PFSK-1 (cell line): ENCODE measurements at regions not wholly inside any gene's neighbourhood (a gene's known extent, or its start where the extent isn't known, plus 50 kb on each side); places are given as distances from the start of the nearest gene placed in this dataset.

ENCODE experiments used
- FOXP2 ChIP-seq: optimal IDR thresholded peaks from 2 replicates; pipeline ENCODE3; 2011; ENCODE audit warnings: borderline replicate concordance, control low read depth, inconsistent platforms; ENCODE audit not compliant: insufficient read depth; ENCODE audit errors: extremely low read length, extremely low read depth
- POLR2AphosphoS5 ChIP-seq: IDR thresholded peaks from 2 replicates; pipeline ENCODE4 v1.6.1; 2012; ENCODE audit warnings: low read depth, mild to moderate bottlenecking, control low read depth, low read length, moderate library complexity
- REST ChIP-seq, 2 experiments: IDR thresholded peaks; 2 replicates each; pipeline versions ENCODE4 v1.6.1 to v1.8.0; 2011 to 2012; ENCODE audit warnings: low read depth in 2 of 2, low read length in 2 of 2, control low read depth in 1 of 2, inconsistent platforms in 1 of 2, mild to moderate bottlenecking in 1 of 2, moderate library complexity in 1 of 2; ENCODE audit not compliant: insufficient read depth in 1 of 2
- SIN3A ChIP-seq: IDR thresholded peaks from 2 replicates; pipeline ENCODE4 v1.6.1; 2012; ENCODE audit warnings: mild to moderate bottlenecking, low read length, moderate library complexity, borderline replicate concordance; ENCODE audit not compliant: insufficient read depth
- TAF1 ChIP-seq: IDR thresholded peaks from 2 replicates; pipeline ENCODE4 v1.6.1; 2012; ENCODE audit warnings: low read length, control low read depth, borderline replicate concordance; ENCODE audit not compliant: insufficient read depth

- no peak for TF ChIP-seq TAF1
- TF ChIP-seq FOXP2, result no peak
- TF ChIP-seq SIN3A, result no peak
- no peak for TF ChIP-seq POLR2AphosphoS5
- no peak for TF ChIP-seq REST (IDR thresholded peaks at IDR 0.05; ENCODE audit: insufficient read depth in 1 of 2, low read depth in 2 of 2, low read length in 2 of 2)
Measured at GRCh38 chr16:66315210-66315825, 51.2 kb upstream of the CDH5 start.

- TF ChIP-seq TAF1, result no peak
- TF ChIP-seq POLR2AphosphoS5, result no peak
- no peak for TF ChIP-seq REST (IDR thresholded peaks at IDR 0.05; ENCODE audit: insufficient read depth in 1 of 2, low read depth in 2 of 2, low read length in 2 of 2)
- no peak for TF ChIP-seq FOXP2
- no peak for TF ChIP-seq SIN3A
Measured at GRCh38 chr16:66311306-66311705, 55.2 kb upstream of the CDH5 start.

GRCh38 chr16:66309215-66309807 lies 57.2 kb upstream of the CDH5 start:
- TF ChIP-seq REST (IDR thresholded peaks at IDR 0.05; ENCODE audit: insufficient read depth in 1 of 2, low read depth in 2 of 2, low read length in 2 of 2), result no peak
- TF ChIP-seq POLR2AphosphoS5, result no peak
- no peak for TF ChIP-seq FOXP2
- TF ChIP-seq SIN3A, result no peak
- TF ChIP-seq TAF1, result no peak

GRCh38 chr16:66308096-66308495 lies 58.4 kb upstream of the CDH5 start:
- no peak for TF ChIP-seq POLR2AphosphoS5

- TF ChIP-seq POLR2AphosphoS5 (no peak), SIN3A (no peak), REST (IDR thresholded peaks at IDR 0.05; ENCODE audit: insufficient read depth in 1 of 2, low read depth in 2 of 2, low read length in 2 of 2) (no peak), FOXP2 (no peak), TAF1 (no peak)
Measured at GRCh38 chr16:66306366-66307150, 59.9 kb upstream of the CDH5 start.
